NB4 (cell line): ENCODE measurements at regions not wholly inside any gene's neighbourhood (a gene's known extent, or its start where the extent isn't known, plus 50 kb on each side); places are given as distances from the start of the nearest gene placed in this dataset.

Experiments used
- CTCF ChIP-seq: IDR thresholded peaks from one replicate; pipeline ENCODE4 v1.5.1; 2012; ENCODE audit warnings: low read depth, low read length
- MAX ChIP-seq: IDR thresholded peaks from 2 replicates; pipeline ENCODE4 v1.6.1; 2011; ENCODE audit warnings: low read depth, low read length
- MYC ChIP-seq: IDR thresholded peaks from 2 replicates; pipeline ENCODE4 v1.6.1; 2011; ENCODE audit warnings: low read depth, low read length
- POLR2A ChIP-seq: IDR thresholded peaks from 2 replicates; pipeline ENCODE4 v1.6.1; 2011; ENCODE audit warnings: mild to moderate bottlenecking; ENCODE audit not compliant: insufficient read length; ENCODE audit errors: extremely low read depth

GRCh38 chr2:175709248-175709647 is 292.8 kb downstream of the LNPK start:
- TF ChIP-seq CTCF (no peak), POLR2A (no peak), MYC (no peak), MAX (no peak)
